HG02852 (cell line): ENCODE measurements at regions not wholly inside any gene's neighbourhood (a gene's known extent, or its start where the extent isn't known, plus 50 kb on each side); places are given as distances from the start of the nearest gene placed in this dataset.
"Not testable (repeated sequence)": the region's sequence is repeated elsewhere in the genome, so short reads cannot be mapped to it uniquely, and the experiment has no call there.

Experiments
- ATAC-seq: cut with Tn5 transposase; IDR thresholded peaks from one replicate; pipeline ENCODE4 v1.9.1; 2021; ENCODE audit warnings: mild to moderate bottlenecking, moderate library complexity; ENCODE audit not compliant: unreplicated experiment

DNA sequence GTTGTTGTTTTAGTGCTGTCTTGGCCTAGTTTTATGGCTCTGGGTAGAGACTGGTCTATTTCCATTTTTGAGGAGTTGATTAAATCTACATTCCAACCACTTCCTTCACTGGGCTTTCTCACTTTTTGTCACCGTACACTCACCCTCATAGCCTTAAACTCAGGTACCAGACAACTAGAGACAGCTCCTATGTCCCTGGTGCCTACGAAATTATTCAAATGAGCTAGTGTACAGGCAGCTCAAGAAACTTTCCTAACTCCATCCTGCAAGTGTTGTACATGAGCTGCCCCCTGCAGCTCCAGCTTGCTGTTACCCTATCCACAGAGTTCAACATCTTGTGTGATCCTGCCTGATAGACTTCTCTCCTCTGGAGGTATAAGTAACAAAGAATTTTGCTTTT lies 704.8 kb upstream of the RGS18 start:
- no peak for ATAC-seq

- ATAC-seq = no peak
Measured at GRCh38 chr1:191457889-191458288, 700.4 kb upstream of the RGS18 start.

DNA sequence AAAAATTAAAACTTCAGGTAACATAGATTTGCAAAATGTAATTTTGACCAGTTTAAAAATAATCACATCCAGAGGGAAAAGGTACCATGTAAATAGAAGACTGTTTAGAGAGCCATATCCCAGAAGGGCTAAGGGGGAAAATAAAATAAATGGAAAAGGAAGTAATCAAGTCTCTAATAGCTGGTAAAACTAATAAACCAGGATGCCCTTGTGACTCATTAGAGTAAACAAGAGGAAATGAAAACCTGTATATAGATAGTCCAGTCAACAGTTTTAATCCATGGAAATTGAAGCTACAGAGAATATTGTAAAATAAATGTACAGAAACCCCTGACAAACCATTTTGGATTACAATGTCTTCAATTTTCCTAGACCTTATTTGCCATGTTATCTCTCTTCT lies 698.0 kb upstream of the RGS18 start:
- no peak for ATAC-seq

DNA sequence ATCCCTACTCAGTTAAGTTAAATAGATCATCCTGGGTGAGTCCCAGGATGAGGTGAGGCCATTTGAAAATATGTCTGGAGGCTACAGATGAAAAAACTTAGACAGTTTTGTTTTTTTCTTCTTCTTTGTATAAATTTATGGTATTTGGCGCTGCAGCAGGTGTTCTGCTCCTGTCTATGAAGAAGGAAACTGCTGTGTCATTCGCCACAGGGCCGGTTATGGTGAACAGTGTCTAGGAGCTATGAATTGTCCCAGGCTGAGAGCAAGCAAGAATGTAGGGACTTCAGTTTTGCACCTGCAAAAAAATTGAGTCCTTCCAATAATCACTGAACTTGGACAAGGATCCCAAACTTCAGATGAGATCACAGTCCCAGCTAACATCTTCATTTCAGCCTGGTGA lies 674.3 kb upstream of the RGS18 start:
- ATAC-seq = no peak

GRCh38 chr1:191490303-191490702 lies 668.0 kb upstream of the RGS18 start:
- ATAC-seq = no peak

GRCh38 chr1:191495040-191495439 lies 663.2 kb upstream of the RGS18 start:
- no peak for ATAC-seq

DNA sequence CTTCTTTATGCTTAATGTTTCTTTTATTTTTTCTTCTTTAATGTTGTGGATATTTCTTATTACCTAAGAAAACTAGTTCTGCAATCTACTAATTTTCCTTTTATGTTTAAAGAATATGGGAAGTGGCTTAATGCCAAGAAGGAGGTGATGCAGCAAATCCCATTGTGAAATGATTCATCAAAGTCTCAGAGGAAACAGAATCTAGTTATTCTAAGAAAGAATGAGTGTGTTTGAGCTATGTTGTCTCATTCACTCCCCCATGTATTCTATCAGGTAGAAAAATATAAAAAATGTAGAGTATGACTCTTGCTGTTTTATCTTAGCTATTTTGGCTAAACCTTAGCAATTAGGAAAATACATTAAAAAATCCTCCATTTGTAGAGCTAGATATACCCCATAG lies 659.9 kb upstream of the RGS18 start:
- no peak for ATAC-seq

DNA sequence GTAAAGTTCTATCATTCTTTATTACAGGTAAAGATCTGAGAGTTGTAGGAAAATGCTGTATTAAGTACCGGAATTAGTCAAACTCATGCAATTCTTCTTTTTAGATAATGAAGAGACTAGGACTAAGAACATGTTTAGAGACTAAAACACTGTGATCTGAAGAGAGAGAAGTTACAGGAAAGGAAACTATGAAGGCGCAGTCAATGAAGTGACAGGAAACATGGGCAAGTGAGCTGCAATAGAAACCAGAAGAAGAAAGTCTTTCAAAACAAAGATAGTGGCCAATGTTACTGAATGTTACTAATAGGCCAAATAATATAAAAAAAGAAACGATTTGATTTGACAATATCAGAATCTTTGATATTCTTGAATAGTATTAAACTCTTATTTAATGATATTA lies 659.4 kb upstream of the RGS18 start:
- no peak for ATAC-seq

DNA sequence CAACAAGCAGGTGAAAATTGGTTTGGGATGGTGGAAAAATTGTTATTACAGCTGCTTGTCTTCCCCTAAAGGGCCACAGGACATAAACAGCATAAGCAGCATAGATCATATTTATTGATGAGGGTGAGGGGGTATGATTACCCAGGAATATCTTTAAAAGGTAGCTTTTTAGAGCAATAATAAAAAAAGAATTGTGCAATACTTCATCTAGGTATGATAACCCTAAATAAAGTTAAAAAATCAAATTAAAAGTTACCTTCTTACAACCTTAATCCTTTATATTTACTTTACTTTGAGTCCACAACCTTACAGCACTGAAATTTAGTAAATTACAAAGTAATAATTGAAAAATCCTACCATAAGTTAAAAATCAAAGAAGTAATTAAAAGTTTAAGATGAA lies 653.3 kb upstream of the RGS18 start:
- no peak for ATAC-seq

- ATAC-seq = no peak
Measured at GRCh38 chr1:191508239-191508638, 650.0 kb upstream of the RGS18 start.

- not testable (repeated sequence) for ATAC-seq
Measured at GRCh38 chr1:191511480-191511879, 646.8 kb upstream of the RGS18 start.

DNA sequence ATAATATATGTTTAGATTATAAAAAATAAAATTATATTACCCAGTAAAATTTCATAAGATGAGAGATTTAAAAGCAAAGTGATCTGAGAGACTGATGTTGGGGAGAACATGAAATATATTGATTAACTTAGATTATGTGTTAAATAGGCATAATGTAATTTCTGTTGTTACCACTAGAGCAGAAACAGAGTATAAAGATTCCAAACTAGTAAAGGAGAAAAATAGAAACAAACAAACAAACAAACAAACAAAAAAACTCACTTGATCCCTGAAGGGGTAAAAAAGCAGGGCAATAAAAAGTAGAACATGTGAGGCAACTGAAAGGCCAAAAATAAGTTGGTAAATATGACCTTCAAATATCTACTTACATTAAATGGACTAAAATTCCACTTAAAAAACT lies 640.4 kb upstream of the RGS18 start:
- no peak for ATAC-seq

GRCh38 chr1:191519519-191519918 lies 638.7 kb upstream of the RGS18 start:
- no peak for ATAC-seq

DNA sequence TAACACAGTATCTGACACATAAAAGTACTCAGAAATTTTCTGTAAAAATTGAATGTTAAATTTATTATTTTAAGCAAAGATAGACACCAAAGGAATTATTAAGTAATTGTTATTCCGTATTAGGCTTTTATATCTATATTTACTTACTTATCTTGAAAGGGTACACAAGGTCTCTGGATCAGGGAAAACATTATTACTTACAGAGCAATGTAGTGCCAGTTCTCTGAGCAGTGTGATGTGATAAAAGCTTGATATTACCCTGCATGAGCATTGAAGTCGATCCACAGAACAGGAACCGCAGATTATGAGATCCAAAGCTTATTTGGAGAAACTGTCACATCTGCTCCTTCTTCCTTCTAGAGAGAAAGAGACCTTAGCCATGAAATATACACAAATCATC lies 637.9 kb upstream of the RGS18 start:
- no peak for ATAC-seq

DNA sequence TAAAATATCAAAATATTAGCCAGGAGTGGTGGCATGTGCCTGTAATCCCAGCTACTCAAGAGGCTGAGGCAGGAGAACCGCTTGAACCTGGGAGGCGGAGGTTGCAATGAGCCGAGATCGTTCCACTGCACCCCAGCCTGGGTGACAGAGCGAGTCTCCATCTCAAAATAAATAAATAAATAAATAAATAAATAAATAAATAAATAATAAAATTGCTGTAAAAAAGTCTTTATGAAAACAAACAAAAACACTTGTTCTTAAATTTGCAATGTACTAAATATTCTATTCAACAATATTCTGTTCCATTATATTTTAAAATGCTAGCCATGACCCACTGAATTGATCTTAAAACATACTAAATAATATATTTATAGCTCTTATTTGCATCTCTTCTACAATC lies 632.3 kb upstream of the RGS18 start:
- not testable (repeated sequence) for ATAC-seq

DNA sequence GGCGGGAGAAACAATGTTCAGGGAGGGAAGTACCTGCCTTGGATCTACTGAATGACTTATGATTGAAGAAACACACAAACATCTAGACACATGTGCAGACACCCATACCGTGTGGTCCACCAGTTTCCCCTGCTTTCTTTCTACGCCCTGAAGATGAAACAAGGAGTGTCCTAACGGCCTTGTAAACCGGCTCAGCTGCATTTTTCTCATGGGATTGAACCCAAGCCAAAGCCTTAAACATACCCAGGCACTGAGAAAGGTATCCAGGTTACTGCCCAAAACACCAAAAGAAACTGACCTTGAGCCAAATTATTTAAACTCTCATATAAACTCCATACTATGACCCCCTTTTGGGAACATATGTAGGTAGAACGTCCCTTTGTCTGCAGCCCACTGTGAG lies 630.0 kb upstream of the RGS18 start:
- ATAC-seq = no peak

- no peak for ATAC-seq
Measured at GRCh38 chr1:191530928-191531327, 627.3 kb upstream of the RGS18 start.

GRCh38 chr1:191533254-191533653 lies 625.0 kb upstream of the RGS18 start:
- no peak for ATAC-seq

- no peak for ATAC-seq
Measured at GRCh38 chr1:191536791-191537429, 621.4 kb upstream of the RGS18 start.

DNA sequence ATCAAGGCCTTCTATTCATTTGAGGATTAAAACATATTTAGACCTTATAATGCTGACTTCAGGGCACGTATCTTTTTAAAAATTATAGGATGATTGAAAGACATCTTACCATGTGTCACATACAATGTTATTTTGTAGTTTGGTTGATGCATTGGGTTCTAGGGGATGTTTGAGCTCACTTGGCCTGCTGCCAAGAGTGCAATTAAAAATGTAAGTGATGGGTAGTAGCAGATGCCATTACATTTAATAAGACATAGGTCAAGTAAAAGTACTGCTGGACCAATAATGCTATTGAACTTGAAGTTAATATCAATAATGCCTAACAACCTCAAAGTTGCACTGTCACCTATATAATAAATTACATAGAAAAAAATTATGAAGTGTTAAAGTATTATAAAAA lies 616.5 kb upstream of the RGS18 start:
- ATAC-seq = no peak

GRCh38 chr1:191542444-191542843 lies 615.8 kb upstream of the RGS18 start:
- ATAC-seq = no peak

- ATAC-seq = no peak
Measured at GRCh38 chr1:191546803-191547202, 611.5 kb upstream of the RGS18 start.

GRCh38 chr1:191551019-191551418 lies 607.2 kb upstream of the RGS18 start:
- no peak for ATAC-seq
